ENCODE measurements at regions not wholly inside any gene's neighbourhood (a gene's known extent, or its start where the extent isn't known, plus 50 kb on each side); places are given as distances from the start of the nearest gene placed in this dataset.

DNA sequence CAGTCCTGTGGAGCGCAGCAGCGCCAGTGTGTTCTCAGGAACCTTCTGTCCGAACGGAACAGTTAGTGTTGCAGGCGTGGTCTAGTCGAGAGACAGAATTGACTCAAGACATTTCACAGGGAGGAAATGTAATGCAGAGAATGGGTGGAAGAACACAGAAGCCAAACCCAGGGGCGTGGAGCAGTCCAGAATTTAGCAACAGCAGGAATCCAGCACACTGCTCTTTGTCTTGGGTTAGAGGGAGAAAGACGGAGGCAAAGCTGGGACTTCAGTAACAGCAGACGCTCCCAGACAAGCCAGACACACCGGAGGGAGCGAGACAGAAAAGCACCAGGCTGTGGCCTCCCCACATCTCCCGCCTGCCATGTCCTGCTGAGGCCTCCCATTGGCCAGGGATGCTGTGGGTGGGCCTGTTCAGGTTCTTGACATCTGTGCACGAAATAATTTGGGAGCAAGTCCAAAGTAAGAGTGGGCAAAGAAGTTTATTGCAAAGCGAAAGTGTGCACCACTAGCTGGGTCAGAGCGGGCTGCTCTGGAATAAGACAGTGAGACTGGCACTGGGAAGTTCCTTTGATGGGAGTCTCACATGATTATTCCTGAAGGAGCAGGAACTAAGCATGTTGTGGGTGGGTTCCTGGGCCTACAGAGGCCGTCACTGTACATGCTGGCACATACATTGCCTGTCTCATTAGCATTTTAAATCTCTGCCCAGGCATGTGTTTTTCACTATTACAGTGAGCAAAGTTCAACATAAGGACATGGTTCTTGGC, 339.3 kb upstream of the SFSWAP start:
- TF ChIP-seq CTCF (IDR thresholded peaks at IDR 0.05) (no peak), POLR2A (IDR thresholded peaks at IDR 0.05) (no peak)

Data from esophagus squamous epithelium (tissue), 4 donors.